Suppressor macrophage (primary cell): ENCODE measurements at regions not wholly inside any gene's neighbourhood (a gene's known extent, or its start where the extent isn't known, plus 50 kb on each side); places are given as distances from the start of the nearest gene placed in this dataset.
"Not testable (repeated sequence)": the region's sequence is repeated elsewhere in the genome, so short reads cannot be mapped to it uniquely, and the experiment has no call there.

Experiments used
- DNase-seq, 4 experiments: peaks; one replicate each; pipeline ENCODE4 v3.0.0-alpha.2; 2020 to 2022

- DNase-seq: peak; percentile 53 to 93 (median 74)
These were observed 287.8 kb upstream of the RASA1 start for GRCh38 chr5:86979811-86980411.

- DNase-seq: no peak
These were observed 285.8 kb upstream of the RASA1 start for GRCh38 chr5:86981898-86982297.

GRCh38 chr5:86983208-86983607 lies 284.5 kb upstream of the RASA1 start:
- DNase-seq: no peak

GRCh38 chr5:86986837-86987236 lies 280.8 kb upstream of the RASA1 start:
- no peak for DNase-seq

GRCh38 chr5:86997516-86997915 lies 270.2 kb upstream of the RASA1 start:
- peak; percentile 27 to 59 (median 50) for DNase-seq

- DNase-seq: peak in 2 of 4 experiments; percentile 17 to 26
These were observed 267.7 kb upstream of the RASA1 start for GRCh38 chr5:86999951-87000350.

- DNase-seq: peak; percentile 61 to 91 (median 77)
These were observed 265.2 kb upstream of the RASA1 start for GRCh38 chr5:87002485-87002884.

- DNase-seq: no peak
These were observed 263.6 kb upstream of the RASA1 start for GRCh38 chr5:87004101-87004500.

GRCh38 chr5:87007737-87008136 lies 259.9 kb upstream of the RASA1 start:
- DNase-seq: no peak

GRCh38 chr5:87008751-87009560 lies 258.7 kb upstream of the RASA1 start:
- DNase-seq: no peak

- no peak for DNase-seq
These were observed 256.9 kb upstream of the RASA1 start for GRCh38 chr5:87010736-87011135.

- peak; percentile 25 to 90 (median 62) for DNase-seq
These were observed 251.8 kb upstream of the RASA1 start for GRCh38 chr5:87015901-87016300.

- DNase-seq: peak; percentile 74 to 91 (median 88)
These were observed 247.4 kb upstream of the RASA1 start for GRCh38 chr5:87020099-87020934.

- DNase-seq: no peak
These were observed 245.3 kb upstream of the RASA1 start for GRCh38 chr5:87022415-87022814.

- DNase-seq: no peak
These were observed 240.1 kb upstream of the RASA1 start for GRCh38 chr5:87027570-87027969.

GRCh38 chr5:87029951-87030350 lies 237.7 kb upstream of the RASA1 start:
- DNase-seq: no peak

GRCh38 chr5:87030699-87031098 lies 237.0 kb upstream of the RASA1 start:
- DNase-seq: no peak

- no peak for DNase-seq
These were observed 233.1 kb upstream of the RASA1 start for GRCh38 chr5:87034557-87034956.

- DNase-seq: no peak
These were observed 225.1 kb upstream of the RASA1 start for GRCh38 chr5:87042554-87042953.

- DNase-seq: no peak
These were observed 219.5 kb upstream of the RASA1 start for GRCh38 chr5:87048156-87048555.

- DNase-seq: not testable (repeated sequence)
These were observed 218.7 kb upstream of the RASA1 start for GRCh38 chr5:87049012-87049411.

- peak; percentile 11 to 76 (median 55) for DNase-seq
These were observed 216.1 kb upstream of the RASA1 start for GRCh38 chr5:87051502-87052113.

- DNase-seq: peak; percentile 30 to 86 (median 66)
These were observed 214.5 kb upstream of the RASA1 start for GRCh38 chr5:87053146-87053545.
